ENCODE measurements at regions not wholly inside any gene's neighbourhood (a gene's known extent, or its start where the extent isn't known, plus 50 kb on each side); places are given as distances from the start of the nearest gene placed in this dataset.

DNA sequence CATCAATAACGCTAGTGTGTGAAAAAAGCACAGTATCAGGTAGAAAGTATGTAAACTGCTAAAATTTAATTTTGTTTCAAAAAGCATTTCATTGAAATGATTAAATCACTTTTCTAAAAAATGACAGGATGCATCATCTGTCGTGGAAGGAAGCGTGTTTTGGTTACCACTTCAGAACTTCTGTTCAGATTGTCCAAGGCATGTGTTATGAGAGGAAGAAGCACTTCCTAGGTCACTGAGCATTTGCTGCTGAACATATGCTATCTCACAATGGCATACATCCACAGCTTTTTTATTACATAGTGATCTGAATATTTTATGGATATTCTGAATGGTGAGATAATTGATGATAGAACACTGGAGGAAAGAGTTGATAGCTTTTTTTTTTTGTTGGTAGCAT lies 737.5 kb downstream of the SATB2 start:
- TF ChIP-seq, protein P1, sequence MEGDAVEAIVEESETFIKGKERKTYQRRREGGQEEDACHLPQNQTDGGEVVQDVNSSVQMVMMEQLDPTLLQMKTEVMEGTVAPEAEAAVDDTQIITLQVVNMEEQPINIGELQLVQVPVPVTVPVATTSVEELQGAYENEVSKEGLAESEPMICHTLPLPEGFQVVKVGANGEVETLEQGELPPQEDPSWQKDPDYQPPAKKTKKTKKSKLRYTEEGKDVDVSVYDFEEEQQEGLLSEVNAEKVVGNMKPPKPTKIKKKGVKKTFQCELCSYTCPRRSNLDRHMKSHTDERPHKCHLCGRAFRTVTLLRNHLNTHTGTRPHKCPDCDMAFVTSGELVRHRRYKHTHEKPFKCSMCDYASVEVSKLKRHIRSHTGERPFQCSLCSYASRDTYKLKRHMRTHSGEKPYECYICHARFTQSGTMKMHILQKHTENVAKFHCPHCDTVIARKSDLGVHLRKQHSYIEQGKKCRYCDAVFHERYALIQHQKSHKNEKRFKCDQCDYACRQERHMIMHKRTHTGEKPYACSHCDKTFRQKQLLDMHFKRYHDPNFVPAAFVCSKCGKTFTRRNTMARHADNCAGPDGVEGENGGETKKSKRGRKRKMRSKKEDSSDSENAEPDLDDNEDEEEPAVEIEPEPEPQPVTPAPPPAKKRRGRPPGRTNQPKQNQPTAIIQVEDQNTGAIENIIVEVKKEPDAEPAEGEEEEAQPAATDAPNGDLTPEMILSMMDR (IDR thresholded peaks at IDR 0.05), result no peak
- TF ChIP-seq POLR2A (IDR thresholded peaks at IDR 0.05), result no peak
